Activated T-cell treated with anti-CD3 and anti-CD28 coated beads, Interleukin-2, amount 50 U/mL, for 24 hours (primary cell): ENCODE measurements at regions not wholly inside any gene's neighbourhood (a gene's known extent, or its start where the extent isn't known, plus 50 kb on each side); places are given as distances from the start of the nearest gene placed in this dataset.

ENCODE experiments used
- DNase-seq: peaks from one replicate; pipeline ENCODE4 v3.0.0-alpha.2; 2020
- H3K27ac Mint-ChIP-seq: 2 replicates; pipeline ENCODE4 v1.8.0; 2020; ENCODE audit warnings: mild to moderate bottlenecking, mixed read lengths
- H3K27me3 Mint-ChIP-seq: 2 replicates; pipeline ENCODE4 v1.8.0; 2020; ENCODE audit warnings: mixed read lengths
- H3K36me3 Mint-ChIP-seq: 2 replicates; pipeline ENCODE4 v1.8.0; 2020; ENCODE audit warnings: low read depth, mixed read lengths
- H3K4me1 Mint-ChIP-seq: 2 replicates; pipeline ENCODE4 v1.8.0; 2020; ENCODE audit warnings: low read depth, mixed read lengths
- H3K4me3 Mint-ChIP-seq: 2 replicates; pipeline ENCODE4 v1.8.0; 2020; ENCODE audit warnings: mild to moderate bottlenecking, moderate library complexity, mixed read lengths
- H3K9me3 Mint-ChIP-seq: 2 replicates; pipeline ENCODE4 v1.8.0; 2020; ENCODE audit warnings: mixed read lengths

- Mint-ChIP-seq H3K27me3 (no peaks in the 10 kb centered on the region), H3K27ac (no peak overlapping the region), H3K9me3 (peaks cover 2% of the 10 kb centered on the region), H3K4me3 (no peak overlapping the region), H3K36me3 (no peaks in the 10 kb centered on the region), H3K4me1 (no peaks in the 10 kb centered on the region)
- DNase-seq = no peak
Measured at GRCh38 chr15:46676233-46677206, 1040.8 kb upstream of the SEMA6D start.

- no peaks in the 10 kb centered on the region for H3K27me3 Mint-ChIP-seq
Measured at GRCh38 chr15:46677491-46677890, 1039.8 kb upstream of the SEMA6D start.

DNA sequence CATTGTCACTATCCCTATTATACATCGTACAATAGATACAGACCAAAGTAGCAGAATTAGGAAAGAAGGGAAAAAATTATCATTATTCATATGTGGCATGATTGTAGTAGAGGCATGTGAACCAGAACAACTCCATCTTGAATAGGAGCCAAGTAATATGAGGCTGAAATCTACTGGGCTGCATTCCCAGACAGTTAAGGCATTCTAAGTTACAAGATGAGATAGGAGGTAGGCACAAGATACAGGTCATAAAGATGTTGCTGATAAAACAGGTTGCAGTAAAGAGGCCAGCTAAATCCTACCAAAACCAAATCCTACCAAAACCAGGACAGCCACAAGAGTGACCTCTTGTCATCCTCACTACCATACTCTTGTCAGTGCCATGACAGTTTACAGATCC, 1035.4 kb upstream of the SEMA6D start:
- no peak for DNase-seq
- Mint-ChIP-seq H3K4me3 (no peak overlapping the region), H3K27ac (no peak overlapping the region)

More at GRCh38 chr15:46677491-46677890, 1039.8 kb upstream of the SEMA6D start:
- H3K4me3 Mint-ChIP-seq = no peak overlapping the region
- no peaks in the 10 kb centered on the region for H3K4me1 Mint-ChIP-seq
- no peaks in the 10 kb centered on the region for H3K36me3 Mint-ChIP-seq
- no peak overlapping the region for H3K27ac Mint-ChIP-seq
- peaks cover 2% of the 10 kb centered on the region for H3K9me3 Mint-ChIP-seq
- DNase-seq = no peak

DNA sequence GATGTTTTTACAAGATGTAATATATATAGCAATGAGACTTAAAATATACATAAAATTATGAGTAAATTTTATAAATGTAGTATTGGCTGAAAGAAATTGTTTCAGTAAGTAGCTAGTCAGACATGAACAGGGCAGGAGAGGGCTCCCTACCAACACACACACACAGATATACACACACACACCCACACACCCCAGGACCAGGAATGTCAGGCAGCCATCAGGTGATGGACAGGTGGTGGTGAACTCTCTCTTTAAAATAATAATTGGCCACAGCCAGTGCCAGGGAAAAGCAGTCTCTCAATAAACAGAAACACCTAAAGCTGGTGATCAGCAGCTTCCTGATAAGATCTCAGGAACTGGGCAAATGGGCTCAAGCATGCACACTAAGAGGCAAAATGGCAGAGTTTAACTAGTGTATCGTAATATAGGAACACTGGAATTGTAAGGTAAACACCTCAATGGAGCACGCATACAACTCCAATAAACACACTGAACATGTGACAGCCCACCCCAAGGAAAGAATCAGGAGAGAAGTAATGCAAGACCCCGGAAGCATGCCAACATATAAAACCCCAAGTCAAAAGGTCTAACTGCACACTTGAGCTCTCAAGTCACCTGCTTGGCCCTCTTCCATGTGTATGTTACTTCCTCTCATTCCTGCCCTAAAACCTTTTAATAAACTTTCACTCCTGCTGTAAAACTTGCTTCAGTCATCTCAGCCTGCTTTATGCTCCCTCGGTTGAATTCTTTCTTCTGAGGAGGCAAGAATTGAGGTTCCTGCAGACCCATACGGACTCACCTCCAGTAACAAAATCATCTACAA, 1034.1 kb upstream of the SEMA6D start:
- H3K9me3 Mint-ChIP-seq = peaks cover 3% of the 10 kb centered on the region
- no peak overlapping the region for H3K4me3 Mint-ChIP-seq

More for the DNA sequence above, 1035.4 kb upstream of the SEMA6D start:
- H3K27me3 Mint-ChIP-seq = no peaks in the 10 kb centered on the region
- peaks cover 2% of the 10 kb centered on the region for H3K9me3 Mint-ChIP-seq
- H3K4me1 Mint-ChIP-seq = no peaks in the 10 kb centered on the region
- no peaks in the 10 kb centered on the region for H3K36me3 Mint-ChIP-seq

DNA sequence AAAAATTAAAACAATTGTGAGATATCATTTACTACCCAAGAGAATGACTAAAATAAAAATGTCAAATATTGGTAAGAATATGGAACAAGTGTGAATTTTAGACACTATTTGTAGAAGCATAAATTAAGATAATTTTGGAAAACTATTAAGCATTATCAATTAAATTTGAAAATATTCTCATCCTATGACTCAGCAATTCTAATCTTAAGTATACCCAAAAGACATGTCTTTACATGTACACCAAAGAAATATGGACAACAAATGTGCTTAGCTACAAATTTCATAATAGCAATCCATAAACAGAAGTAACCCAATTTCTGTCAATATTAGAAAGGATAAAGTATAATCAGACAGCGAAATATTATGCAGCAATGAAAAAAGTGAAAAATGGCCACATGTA, 1032.2 kb upstream of the SEMA6D start:
- DNase-seq = no peak
- H3K4me3 Mint-ChIP-seq = no peak overlapping the region
- H3K9me3 Mint-ChIP-seq = peaks cover 5% of the 10 kb centered on the region
- no peaks in the 10 kb centered on the region for H3K36me3 Mint-ChIP-seq
- H3K4me1 Mint-ChIP-seq = no peaks in the 10 kb centered on the region
- no peaks in the 10 kb centered on the region for H3K27me3 Mint-ChIP-seq
- no peak overlapping the region for H3K27ac Mint-ChIP-seq

More for the DNA sequence above, 1034.1 kb upstream of the SEMA6D start:
- no peak for DNase-seq
- Mint-ChIP-seq H3K27me3 (no peaks in the 10 kb centered on the region), H3K27ac (no peak overlapping the region), H3K4me1 (no peaks in the 10 kb centered on the region), H3K36me3 (no peaks in the 10 kb centered on the region)

GRCh38 chr15:46685681-46686080, 1031.6 kb upstream of the SEMA6D start:
- no peaks in the 10 kb centered on the region for H3K27me3 Mint-ChIP-seq
- H3K27ac Mint-ChIP-seq = no peak overlapping the region
- no peaks in the 10 kb centered on the region for H3K4me1 Mint-ChIP-seq
- H3K36me3 Mint-ChIP-seq = no peaks in the 10 kb centered on the region
- H3K9me3 Mint-ChIP-seq = peaks cover 5% of the 10 kb centered on the region
- no peak for DNase-seq
- H3K4me3 Mint-ChIP-seq = no peak overlapping the region

DNA sequence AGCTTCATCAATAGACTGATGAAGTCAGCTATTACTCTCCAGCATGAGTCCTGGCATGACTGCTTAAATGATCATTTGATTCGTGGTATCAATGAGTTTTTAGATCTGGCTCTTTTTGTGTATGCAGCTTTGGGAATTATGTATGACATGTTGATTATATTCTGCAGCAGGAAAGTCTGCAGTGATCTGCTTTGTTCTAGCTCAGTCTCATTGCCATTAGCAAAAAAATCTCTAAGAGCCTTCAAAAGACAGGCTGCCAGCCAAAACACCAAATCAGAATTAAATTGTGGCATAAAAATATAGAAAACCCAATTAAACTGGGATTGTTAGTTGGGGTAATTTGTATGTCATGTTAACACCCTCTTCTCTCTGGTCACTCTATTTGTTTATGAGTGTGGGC, 1021.0 kb upstream of the SEMA6D start:
- no peak for DNase-seq
- Mint-ChIP-seq H3K27me3 (no peaks in the 10 kb centered on the region), H3K9me3 (peaks cover 17% of the 10 kb centered on the region), H3K4me1 (no peaks in the 10 kb centered on the region), H3K36me3 (no peaks in the 10 kb centered on the region), H3K4me3 (no peak overlapping the region), H3K27ac (no peak overlapping the region)

- Mint-ChIP-seq H3K27me3 (no peaks in the 10 kb centered on the region), H3K27ac (no peak overlapping the region), H3K4me3 (no peak overlapping the region), H3K36me3 (no peaks in the 10 kb centered on the region), H3K9me3 (peaks cover 17% of the 10 kb centered on the region), H3K4me1 (no peaks in the 10 kb centered on the region)
- no peak for DNase-seq
Measured at GRCh38 chr15:46701346-46701745, 1016.0 kb upstream of the SEMA6D start.

DNA sequence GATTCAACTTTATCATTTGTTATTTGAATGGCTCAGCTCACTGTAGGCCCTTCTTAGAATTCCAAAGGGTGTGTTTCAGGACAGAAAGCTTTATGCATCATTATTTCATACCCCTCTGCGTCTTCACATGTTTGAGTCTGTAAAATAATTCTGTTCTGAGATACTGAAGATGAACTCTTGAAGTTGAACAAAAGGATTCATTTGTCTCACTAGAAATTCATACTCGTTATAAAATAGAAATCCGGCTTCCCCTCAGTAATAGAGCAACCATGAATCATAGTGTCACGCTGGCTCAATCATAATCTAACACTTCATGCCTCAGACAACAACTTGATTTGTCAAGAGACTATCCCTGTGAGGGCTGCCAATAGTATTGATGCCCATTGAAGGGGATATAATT, 1015.4 kb upstream of the SEMA6D start:
- Mint-ChIP-seq H3K4me3 (no peak overlapping the region), H3K9me3 (peaks cover 17% of the 10 kb centered on the region), H3K36me3 (no peaks in the 10 kb centered on the region), H3K27me3 (no peaks in the 10 kb centered on the region), H3K27ac (no peak overlapping the region), H3K4me1 (no peaks in the 10 kb centered on the region)
- no peak for DNase-seq

GRCh38 chr15:46703020-46703861, 1014.1 kb upstream of the SEMA6D start:
- H3K4me3 Mint-ChIP-seq = no peak overlapping the region
- H3K9me3 Mint-ChIP-seq = peaks cover 19% of the 10 kb centered on the region
- DNase-seq = no peak
- no peaks in the 10 kb centered on the region for H3K4me1 Mint-ChIP-seq
- H3K36me3 Mint-ChIP-seq = no peaks in the 10 kb centered on the region
- no peak overlapping the region for H3K27ac Mint-ChIP-seq
- H3K27me3 Mint-ChIP-seq = no peaks in the 10 kb centered on the region

DNA sequence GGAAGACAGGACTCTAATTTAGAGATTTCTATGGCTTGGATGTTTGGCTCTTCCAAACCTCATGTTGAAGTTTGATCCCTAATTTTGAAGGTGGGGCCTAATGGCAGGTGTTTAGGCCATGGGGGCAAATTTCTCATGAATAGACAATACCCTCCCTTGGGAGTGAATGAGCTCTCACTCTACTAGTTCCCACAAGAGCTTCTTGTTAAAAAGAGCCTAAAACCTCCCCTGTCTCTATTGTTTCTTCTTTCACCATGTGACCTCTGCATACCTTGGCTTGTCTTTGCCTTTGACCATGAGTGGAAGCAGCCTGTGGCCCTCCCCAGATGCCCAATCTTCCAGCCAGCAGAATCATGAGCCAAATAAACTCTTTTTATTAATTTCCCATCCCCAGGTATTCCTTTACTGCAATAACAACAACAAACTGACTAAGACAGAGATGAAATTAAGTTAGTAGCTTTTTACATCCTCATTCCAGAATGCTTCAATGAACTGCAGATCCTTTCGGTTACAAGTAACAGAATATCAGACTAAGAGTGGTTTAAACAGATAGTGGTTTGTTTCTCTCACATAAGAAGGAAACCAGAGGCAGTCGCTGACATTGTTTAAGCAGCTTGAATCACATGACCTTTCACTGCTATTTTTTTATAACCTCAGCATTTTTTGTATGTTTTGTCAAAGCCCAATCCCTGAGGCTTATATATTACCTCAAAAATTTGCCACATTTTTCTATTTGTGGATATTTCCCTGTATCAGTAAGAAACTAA, 1013.3 kb upstream of the SEMA6D start:
- Mint-ChIP-seq H3K36me3 (no peaks in the 10 kb centered on the region), H3K4me3 (no peak overlapping the region), H3K9me3 (peaks cover 22% of the 10 kb centered on the region), H3K27ac (no peak overlapping the region), H3K4me1 (no peaks in the 10 kb centered on the region), H3K27me3 (no peaks in the 10 kb centered on the region)
- DNase-seq = no peak

DNA sequence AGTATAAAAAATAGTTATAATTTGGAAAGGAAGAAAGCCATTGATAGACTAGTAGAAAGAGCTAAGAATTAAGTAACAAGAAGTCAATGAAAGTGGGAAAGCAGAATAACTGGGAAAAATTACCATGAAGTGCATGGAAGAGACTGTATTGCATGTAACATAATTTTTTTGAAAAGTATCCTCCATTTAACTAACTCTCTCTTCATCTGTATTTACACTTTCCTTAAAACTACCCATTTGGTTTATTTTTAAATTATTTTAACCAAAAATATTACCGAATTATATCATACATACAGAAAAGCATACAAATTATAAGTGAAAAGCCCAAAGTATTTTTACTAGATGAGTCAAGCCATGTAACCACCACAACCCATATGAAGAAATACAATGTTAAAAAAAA, 1009.9 kb upstream of the SEMA6D start:
- no peak overlapping the region for H3K27ac Mint-ChIP-seq
- H3K36me3 Mint-ChIP-seq = no peaks in the 10 kb centered on the region
- no peak for DNase-seq
- H3K9me3 Mint-ChIP-seq = peaks cover 19% of the 10 kb centered on the region
- no peak overlapping the region for H3K4me3 Mint-ChIP-seq
- H3K27me3 Mint-ChIP-seq = no peaks in the 10 kb centered on the region
- no peaks in the 10 kb centered on the region for H3K4me1 Mint-ChIP-seq

DNA sequence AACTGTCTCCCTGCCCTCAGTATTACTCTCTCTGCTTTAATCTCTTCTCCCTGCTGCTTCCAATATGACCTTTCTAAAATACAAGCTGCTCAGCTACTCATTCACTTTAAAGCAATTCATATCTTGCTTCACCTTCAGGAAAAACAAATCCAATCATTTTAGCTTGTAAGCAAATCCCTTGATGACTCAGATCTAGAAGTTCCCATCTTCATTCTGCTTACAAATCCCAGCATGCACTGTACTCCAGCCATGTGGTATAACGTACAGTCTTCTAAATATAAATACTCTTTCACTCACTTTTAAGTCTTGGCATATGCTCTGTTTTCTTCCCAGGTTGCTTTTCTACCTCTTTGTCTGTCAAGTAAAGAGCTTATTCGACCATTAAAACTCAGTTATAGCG, 1009.1 kb upstream of the SEMA6D start:
- no peak for DNase-seq
- H3K27ac Mint-ChIP-seq = no peak overlapping the region
- H3K9me3 Mint-ChIP-seq = peaks cover 19% of the 10 kb centered on the region
- no peaks in the 10 kb centered on the region for H3K27me3 Mint-ChIP-seq
- no peaks in the 10 kb centered on the region for H3K4me1 Mint-ChIP-seq
- no peak overlapping the region for H3K4me3 Mint-ChIP-seq
- H3K36me3 Mint-ChIP-seq = no peaks in the 10 kb centered on the region
